ENCODE measurements at regions not wholly inside any gene's neighbourhood (a gene's known extent, or its start where the extent isn't known, plus 50 kb on each side); places are given as distances from the start of the nearest gene placed in this dataset.
A peak's percentile ranks its signal among the peaks of the same experiment; 100 is the strongest.
"Not testable (repeated sequence)": the region's sequence is repeated elsewhere in the genome, so short reads cannot be mapped to it uniquely, and the experiment has no call there.

DNA sequence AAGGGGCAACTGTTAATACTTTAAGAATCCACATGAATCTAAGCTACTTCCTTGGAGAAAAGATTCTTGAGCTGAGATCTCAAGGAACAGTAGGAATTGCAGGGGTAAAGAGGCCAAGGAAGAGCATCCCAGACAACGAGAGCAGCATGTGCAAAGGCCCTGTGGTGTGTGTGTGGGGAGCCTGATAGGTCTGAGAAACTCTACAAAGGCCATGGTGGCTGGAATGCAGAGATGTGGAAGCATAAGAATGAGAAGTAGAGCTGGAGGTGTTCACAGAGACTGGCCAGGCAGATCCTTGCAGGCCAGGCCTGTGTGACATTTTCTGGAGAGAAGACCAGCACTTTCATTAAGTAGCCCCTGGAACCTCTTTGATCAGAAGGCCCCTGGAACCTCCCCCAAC, 105.8 kb upstream of the GRK3 start:
- DNase-seq: not testable (repeated sequence)

DNA sequence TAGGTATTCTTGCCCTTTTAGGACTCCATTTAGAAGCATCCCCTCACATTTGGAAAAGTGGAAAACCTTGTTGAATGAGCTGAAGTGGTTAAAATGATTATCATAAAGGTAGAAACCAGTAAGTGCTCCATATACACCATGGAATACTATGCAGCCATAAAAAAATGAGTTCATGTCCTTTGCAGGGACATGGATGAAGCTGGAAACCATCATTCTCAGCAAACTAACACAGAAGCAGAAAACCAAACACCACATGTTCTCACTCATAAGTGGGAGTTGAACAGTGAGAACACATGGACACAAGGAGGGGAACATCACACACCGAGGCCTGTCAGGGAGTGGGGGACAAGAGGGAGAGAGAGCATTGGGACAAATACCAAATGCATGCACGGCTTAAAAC, 103.8 kb upstream of the GRK3 start:
- DNase-seq: not testable (repeated sequence)

DNA sequence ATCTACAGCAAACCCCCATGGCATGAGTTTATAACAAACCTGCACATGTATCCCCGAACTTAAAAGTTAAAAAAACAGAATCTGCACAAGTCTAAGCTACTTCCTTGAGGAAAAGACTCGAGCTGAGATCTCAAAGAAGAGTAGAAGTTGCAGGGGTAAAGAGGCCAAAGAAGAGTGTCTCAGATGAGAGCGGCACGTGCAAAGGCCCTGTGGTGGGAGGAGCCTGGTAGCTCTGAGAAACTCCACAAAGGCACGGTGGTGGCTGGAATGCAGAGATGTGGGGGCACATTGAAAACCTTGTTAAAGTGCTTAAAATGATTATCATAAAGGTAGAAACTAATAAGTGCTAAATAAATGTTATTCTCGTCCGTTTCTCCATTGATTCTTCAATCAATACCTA, 103.2 kb upstream of the GRK3 start:
- no peak for DNase-seq

DNA sequence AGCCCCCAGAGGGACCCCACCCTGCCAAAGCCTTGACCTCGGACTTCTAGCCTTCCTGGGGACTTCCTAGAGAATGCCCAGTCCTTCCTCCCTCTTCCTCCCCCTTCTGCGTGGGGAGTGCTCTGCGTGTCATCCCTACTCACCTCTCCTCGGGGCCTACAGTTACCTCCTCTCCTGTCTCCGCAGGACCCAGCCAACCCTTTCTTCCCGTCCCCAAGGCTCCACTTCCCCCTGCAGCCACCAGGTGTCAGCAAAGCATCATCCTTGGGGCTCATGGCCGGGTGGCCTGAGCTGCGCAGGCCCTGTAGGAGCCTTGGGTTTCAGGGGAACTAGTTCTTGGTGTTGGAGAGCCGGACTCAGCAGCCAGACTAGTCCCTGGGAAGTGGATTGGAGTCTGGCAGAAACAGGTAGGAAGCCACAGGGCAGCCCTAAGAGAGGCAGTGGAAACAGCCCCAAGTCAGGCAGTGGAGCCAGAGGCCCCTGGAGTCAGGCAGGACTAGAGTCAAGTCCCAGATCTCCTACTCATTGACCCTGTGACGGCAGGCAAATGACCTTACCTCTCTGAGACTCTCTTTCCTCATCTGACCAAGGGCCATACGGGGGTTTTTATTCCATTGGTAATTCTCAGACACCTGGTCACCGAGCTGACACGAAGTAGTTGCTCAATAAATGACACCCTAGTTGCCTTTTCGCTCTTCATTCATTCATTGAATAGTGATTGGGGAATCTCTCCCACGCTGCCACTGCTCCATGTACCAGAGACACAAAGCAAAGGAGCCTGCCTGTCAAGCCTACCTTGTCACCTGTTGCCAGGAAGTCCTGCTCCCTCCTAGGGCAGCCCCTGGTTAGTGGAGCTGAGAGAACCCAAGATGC, 101.8 kb upstream of the GRK3 start:
- peak; percentile 70 for DNase-seq

DNA sequence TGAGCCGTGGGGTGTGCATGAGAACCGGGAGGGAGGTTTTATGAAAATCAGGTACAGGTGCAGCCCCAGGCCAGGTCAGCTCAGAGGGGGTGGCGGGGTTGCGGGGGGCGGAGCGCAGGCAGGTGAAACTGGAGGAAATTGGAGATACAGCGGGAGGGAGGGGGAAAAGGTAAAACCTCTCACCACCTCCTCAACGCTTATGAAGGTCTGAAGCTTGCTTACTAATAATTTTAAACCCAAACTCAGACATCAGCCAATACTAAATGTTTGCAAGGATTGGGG, 101.2 kb upstream of the GRK3 start:
- not testable (repeated sequence) for DNase-seq

DNA sequence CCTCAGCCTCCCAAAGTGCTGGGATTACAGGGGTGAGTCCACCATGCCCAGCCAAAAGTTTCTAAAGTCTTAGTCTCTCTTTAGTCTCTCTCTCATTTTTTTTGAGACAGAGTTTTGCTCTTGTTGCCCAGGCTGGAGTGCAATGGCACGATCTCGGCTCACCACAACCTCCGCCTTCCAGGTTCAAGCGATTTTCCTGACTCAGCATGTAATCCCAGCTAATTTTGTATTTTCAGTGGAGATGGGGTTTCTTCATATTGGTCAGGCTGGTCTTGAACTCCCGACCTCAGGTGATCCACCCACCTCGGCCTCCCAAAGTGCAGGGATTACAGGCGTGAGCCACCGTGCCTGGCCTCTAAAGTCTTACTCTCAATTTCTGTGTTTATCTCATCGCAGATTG, 100.1 kb upstream of the GRK3 start:
- DNase-seq: not testable (repeated sequence)

DNA sequence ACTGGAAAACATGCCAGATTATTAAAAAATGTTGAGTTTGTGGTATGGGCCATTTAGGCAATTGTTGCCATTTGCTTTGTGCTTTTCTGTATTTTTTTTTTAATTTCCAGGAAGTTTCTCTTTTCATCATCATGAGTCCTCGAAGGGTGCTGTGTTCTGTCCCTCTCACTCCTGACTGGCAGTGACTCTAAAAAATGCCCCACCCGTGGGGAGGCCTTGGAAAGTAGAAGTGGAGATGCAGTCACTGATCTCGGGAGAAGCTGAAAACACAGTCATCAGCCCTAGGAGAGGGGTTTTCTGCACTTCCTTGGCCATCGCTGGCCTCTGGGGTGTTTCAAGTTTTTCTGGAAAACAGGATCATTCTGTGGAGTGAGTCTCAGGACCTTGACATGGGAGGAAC, 98.5 kb upstream of the GRK3 start:
- no peak for DNase-seq

DNA sequence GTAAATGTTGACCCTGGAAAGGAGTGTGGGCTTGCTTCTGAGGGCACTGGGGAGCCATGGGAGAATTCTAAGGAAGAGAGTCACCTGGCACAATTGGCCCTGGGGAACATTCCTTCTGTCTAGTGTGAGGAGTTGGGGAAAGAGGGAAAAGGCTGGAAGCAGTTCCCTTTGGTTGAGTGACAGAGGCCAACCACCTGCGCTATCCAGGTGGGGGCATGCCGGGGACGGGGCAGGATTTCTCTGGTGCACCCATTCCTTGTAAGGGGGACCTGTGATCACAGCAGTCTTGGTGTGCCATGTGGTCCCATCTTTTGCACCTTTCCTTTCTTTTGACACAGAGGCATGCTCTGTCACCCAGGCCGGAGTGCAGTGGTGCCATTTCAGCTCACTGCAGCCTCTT, 92.1 kb upstream of the GRK3 start:
- no peak for DNase-seq

DNA sequence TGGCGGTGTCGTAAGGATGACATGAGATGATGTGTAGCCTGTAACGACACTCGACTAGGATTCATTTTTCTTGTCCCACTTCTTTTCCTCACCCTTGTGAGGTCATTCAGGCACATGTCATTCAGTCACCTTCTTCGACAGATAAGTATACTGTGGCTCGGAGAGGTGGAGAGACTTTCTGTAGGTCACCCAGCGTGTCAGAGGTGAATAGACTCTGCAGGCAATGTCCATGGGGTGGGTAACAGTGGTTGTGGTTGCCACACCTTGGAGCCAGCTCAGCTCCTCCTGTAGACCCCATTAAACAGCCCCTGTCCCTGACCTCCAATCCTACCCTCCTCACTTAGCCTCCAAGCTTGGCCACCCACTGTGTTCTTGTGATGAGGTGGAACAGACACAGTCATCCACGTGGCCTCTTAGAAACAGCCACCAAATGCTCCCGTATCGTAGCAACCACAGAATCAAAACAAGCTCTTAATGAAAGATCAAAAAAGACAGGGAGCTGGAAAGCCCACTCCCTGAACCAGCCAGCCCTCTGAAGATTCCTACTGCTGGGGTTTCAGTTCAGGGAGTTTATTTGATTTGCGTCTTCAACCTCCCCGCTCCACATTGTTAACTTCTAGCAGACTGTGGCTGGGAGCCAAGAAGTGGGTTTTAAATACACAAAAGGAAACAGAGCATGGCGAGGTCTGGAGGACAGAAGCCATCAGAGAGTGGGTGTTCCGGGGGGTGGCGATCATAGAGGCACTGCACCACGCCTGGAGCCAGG, 89.0 kb upstream of the GRK3 start:
- peak; percentile 68 for DNase-seq

DNA sequence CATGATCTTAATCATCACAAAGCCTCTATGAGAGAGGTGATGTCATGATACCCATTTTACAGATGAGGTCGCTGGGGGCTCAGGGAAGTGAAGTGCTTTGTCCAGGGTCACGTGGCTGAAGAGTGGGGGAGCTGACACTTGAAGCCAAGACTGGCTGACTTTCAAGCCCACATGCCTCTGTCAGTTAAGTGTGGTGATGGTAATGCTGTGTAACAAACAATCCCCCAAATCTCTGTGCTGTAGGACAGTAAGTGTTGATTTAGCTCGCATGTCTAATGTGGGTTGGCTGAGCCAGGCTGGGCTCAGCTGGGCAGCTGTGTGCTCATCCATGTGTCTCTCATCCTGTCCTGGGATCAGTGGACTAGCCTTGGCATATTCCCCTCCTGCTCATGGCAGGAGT, 87.1 kb upstream of the GRK3 start:
- no peak for DNase-seq

DNA sequence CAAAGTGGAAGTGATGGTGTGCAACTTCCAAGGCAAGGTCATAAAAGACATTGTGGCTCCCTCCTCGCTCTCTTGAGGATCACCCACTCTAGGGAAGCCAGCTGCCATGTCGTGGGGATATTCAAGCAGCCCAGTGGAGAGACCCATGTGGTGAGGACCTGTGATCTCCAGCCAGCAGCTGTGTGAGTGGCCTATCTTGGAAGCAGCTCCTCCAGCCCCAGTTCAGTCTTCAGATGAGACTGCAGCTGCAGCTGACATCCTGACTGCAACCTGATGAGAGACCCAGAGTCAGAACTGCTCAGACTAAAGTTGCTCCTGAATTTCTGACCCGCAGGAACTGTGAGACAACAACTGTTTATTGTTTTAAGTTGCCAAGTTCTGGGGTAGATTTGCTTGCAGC, 86.4 kb upstream of the GRK3 start:
- no peak for DNase-seq

DNA sequence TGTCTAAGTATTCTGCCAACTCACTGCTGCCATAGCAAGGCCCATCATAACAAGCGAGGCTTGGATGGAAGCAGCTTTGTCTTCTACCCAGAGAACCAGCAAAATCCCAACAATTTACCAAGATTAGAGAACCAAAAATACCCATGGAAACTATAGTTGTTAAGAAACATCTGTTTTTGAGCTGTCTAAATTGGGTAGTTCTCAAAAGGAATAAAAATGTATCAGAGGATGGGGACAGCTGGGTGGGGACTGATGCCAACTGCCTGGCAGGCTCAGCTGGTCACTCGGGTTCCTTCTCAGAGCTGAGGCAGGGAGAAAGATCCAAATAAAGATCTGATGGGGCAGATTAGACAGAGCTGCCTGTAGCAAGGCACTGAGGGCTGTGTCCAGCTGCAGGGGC, 85.9 kb upstream of the GRK3 start:
- no peak for DNase-seq

DNA sequence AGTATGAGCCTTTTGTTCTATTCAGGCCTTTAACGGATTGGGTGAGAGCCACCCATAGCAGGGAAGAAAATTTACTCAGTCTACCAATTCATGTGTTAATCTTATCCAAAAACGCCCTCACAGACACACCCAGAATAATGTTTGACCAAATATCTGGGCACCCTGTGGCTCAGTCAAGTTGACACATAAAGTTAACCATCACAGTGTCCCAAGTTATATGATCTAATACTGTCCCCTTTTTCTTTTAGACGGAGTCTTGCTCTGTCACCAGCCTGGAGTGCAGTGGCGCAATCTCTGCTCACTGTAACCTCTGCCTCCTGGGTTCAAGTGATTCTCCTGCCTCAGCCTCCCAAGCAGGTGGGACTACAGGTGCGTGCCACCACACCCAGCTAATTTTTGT, 83.6 kb upstream of the GRK3 start:
- DNase-seq: not testable (repeated sequence)

DNA sequence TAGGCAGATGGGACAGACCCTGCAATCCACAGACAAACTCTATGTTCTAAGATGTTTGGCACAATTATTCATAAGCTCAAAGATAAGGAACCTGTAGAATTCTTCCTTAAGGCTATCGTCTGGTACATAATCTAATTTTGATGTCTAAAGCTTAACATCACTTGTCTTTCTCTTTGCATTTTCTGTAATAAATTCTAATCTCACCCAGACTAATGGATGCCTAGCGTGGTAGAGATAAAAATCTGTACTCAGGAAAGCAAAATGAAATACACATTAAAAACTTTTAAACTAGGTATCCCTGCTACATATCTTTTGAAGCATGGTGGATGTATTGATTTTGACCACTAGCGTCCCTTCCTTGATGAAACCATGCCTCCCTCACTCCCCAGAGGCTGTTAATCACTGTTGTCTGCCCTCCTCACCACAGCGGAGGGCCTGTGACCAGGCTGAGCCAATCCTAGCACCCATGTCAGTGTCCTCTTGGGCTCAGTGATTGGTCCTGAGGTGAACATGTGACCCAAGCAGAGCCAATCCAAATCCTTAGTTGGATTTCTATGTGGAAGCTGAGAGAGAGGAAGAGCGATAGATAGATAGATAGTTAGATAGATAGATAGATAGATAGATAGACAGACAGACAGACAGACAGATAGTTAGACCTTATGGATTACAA, 82.2 kb upstream of the GRK3 start:
- DNase-seq: no peak

DNA sequence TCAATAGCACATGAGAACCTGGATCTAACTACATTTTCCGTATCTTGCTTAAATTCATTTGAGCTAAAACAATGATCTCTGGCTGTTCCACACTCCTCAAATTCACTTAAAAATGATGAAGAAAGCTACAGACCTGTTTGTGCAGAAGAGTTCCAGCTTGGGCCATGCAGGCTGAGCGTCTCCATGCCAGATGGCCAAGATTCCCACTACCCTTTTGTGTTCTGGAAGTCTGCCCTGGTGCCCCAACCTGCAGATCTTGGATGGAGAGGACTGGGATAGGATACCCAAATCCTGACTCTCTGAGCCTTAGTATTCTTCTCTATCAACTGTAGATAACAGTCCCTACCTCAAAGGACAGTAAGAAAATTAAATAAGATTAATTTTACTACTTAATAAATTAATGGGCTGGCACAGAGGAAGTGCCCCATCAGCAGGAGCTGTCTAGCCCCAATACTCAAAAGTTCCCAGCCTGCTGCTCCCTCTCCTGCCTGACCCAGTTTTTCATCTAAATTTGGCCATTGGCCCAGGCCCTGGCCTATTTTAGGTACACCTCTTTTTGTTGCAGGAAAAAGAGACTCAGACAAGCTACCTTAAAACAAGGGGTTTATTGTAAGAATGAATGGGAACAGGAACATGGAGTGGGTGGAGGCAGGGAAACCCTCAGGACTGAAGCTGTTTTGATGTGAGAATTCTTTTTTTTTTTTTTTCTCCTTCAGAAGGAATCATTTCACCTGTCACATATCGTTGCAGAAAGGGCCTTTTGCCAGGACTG, 81.4 kb upstream of the GRK3 start:
- DNase-seq: no peak

DNA sequence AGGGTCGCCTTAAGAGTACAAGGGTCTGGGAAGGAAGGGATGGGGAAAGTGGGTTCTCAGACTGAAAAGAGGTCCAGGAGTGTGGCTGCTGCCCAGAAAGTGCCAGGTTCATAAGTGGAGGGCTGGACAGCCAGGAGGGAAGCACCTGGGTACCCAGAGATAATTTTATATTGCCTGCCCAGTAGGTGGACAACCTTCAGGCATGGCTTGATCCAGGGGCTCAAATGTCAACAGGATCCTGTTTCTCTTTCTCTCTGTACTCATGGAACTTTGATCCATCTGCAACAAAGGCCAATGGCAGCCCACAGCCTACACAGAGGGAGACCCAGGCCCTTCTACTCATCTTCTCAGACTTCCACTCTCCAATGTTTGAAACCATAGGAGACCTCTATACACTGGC, 80.5 kb upstream of the GRK3 start:
- DNase-seq: no peak

DNA sequence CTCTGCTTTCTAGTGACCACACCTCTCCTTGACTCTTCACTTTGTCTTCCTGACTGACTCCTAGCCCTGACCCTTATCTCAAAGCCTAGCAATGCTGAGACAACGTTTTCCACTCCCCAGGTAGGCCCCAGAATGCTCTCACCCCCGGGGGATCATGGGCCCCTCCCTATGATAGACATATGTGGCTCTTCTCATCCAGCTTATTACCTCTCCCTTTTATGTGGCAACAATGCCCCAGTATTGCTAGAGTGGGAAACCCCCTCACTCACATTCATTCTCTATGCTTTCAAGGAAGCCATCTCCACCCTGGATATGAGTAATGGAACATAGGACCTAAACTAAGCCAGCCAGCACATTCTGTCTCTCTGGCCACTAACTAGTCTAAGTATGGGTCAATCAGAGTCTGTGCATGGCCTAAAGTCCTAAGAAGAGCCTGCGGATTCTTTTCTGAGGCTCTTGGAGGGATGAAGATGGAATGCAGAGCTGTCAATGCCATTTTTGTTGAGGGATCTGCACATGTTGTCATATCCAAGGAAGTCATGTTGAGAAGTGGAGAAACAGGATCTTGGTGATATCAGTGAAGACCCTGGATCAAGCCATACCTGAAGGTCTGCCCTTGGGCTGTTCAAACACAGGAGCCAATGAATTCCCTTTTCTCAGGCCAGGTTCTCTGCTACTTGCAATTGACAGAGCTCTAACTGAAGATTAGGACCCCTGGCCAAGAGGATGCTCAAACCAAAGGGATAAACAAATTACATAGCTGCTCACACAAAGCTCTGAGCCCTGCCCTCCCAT, 79.8 kb upstream of the GRK3 start:
- no peak for DNase-seq

DNA sequence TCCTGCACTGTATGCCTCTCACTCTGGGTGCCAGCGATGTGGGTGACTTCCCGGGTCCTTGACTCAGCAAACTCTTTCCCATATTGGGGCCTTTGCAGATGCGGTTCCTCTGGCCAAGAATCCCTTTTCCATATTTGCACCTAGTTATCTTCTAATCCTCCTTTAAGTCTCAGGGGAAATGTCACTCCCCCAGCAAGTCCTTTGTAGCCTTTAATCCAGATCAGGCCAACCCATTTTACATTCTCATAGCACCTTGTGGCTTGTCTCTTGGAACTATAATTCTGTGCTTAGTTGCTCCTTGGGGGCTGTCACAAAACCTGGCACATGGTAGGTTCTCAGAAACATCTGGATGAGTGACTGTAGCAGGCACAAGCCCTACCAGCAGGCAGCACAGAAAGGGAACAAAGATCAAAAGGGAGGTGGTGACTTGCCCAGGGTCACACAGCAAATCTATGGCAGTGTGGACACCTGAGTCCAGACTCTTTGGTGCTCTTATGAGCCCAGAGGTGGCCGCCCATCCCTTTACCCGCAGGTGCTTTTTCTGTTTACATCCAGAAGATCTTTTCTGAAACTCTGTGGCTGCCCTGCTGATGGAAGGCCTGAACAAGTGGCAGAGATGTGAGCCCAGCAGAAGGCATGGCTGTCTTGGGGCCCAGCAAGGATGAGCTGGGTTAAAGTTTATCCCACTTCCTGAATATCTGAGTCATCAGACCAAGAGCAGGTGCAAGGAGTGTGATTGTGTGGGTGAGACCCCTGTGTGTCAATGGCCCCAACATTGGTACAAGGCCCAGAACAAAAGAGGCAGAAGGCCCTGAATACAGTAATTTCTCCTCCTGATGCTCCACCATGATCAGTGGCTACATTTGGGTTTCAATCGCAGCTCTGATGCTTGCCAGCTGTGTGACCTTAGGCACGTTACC, 78.6 kb upstream of the GRK3 start:
- no peak for DNase-seq

DNA sequence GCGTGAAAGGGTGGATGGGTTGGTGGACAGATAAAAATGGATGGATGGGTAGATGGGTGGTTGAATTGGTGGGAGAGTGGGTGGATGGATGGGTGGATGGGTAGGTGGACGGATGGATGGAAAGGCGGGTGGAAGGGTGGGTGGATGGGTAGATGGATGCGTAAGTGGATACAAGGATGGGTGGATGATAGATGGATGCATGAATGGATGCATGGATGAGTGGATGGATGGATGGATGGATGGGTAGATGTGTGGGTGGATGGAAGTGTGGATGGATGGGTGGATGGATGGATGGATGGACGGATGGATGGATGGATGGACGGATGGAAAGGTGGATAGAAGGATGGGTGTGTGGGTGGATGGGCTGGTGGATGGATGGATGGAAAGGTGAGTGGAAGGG, 77.0 kb upstream of the GRK3 start:
- DNase-seq: no peak

DNA sequence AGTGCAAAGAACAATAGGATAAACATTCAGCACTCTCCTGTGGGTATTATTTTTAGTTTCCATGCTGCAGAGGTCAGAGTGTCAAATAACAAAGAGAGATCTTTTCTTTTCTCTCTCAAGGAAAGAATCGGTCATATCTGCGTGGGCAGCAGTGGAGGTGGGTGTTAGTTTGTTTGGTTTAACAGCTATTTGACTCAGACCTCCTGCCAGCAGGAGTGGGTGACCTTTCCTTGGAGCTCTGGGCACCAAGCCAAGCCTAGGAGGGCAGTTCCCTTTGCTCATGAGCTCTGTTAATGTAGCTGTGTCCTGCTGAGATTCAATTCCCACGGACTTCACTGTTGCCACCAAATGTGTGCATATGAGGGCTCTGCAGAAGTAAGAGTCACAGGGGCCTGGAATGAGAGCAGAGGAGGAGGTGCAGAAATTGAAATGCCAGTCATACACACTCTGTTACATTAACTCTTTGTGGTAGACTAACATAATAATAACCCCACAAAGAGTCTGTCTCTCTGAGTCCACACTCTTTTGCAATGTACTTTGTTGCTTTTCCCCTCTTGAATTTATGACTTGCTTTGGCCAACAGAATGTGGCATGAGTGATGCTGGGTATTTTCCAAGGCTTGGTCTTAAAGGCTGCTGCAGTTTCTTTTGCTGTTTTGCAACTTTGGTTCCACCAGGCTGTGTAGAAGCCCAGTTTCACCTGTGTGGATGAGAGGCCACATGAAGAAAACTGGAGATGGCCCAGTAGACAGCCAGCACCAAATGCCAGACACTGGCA, 76.0 kb upstream of the GRK3 start:
- DNase-seq: peak; percentile 26
